ENCODE measurements at regions not wholly inside any gene's neighbourhood (a gene's known extent, or its start where the extent isn't known, plus 50 kb on each side); places are given as distances from the start of the nearest gene placed in this dataset.

DNA sequence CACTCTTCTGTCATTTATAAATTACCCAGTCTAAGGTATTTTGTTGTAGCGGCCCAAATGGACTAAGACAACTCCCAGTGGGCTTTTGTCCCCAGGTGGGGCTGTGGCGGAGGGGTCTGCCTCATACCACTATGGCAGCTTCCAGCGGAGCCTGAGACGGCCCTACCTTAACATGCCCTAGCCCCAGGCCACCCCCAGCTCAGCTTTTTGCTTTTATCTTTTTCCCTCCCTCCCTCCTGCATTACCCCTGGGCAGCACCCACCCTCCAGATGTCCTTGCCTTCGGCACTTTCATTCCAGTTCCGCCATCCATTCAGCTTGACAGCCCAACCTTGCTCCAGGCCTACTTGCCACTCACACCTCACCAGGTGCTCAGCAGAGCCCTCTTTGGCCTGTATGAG lies 307.3 kb downstream of the PTPRU start:
- TF ChIP-seq, protein P1, sequence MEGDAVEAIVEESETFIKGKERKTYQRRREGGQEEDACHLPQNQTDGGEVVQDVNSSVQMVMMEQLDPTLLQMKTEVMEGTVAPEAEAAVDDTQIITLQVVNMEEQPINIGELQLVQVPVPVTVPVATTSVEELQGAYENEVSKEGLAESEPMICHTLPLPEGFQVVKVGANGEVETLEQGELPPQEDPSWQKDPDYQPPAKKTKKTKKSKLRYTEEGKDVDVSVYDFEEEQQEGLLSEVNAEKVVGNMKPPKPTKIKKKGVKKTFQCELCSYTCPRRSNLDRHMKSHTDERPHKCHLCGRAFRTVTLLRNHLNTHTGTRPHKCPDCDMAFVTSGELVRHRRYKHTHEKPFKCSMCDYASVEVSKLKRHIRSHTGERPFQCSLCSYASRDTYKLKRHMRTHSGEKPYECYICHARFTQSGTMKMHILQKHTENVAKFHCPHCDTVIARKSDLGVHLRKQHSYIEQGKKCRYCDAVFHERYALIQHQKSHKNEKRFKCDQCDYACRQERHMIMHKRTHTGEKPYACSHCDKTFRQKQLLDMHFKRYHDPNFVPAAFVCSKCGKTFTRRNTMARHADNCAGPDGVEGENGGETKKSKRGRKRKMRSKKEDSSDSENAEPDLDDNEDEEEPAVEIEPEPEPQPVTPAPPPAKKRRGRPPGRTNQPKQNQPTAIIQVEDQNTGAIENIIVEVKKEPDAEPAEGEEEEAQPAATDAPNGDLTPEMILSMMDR (IDR thresholded peaks at IDR 0.05) = no peak
- TF ChIP-seq EP300 (IDR thresholded peaks at IDR 0.05) = no peak

All from esophagus muscularis mucosa (tissue), 3 donors.